DMS79 (cell line): ENCODE measurements at regions not wholly inside any gene's neighbourhood (a gene's known extent, or its start where the extent isn't known, plus 50 kb on each side); places are given as distances from the start of the nearest gene placed in this dataset.

Experiments
- DNase-seq: peaks from one replicate; lab custom pipeline; 2025; lab: John Stamatoyannopoulos, UW

DNA sequence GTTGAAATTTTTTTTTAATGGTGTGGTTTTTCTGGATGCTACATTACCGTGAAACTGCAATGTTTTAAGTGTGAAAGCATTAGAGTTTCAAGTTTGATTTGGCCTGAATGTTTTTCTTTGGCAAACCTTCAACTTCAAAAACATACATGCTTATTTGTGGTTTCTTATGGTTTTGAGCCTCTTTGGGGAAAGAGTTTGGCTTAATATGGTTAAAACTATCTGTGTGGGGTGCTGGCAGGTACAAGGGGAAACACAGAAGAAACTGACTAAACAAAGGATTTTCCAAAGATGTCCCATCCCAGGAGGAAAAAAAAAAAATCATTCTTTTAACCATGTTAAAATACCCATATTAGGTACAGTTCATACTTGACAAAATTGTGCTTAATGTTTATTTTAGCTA, 121.1 kb downstream of the HGF start:
- DNase-seq: no peak

DNA sequence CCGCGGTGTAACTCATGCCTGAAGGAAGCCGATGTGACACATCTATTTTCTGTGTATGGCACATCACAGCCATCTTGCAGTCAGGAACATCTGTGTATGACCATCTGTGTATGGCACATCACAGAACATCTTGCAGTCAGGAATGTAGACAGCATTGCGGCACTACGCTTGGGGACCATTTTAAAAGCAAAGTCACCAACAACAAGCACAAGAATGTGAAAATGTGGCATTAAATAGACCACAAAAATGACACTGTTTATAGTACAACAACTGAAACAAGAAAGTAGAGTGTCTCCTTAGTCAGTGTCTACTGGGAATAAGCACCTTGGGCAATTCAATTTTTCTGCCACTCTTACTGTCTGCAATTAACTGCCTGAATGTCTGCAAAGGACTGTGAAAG, 124.4 kb downstream of the HGF start:
- DNase-seq: no peak

DNA sequence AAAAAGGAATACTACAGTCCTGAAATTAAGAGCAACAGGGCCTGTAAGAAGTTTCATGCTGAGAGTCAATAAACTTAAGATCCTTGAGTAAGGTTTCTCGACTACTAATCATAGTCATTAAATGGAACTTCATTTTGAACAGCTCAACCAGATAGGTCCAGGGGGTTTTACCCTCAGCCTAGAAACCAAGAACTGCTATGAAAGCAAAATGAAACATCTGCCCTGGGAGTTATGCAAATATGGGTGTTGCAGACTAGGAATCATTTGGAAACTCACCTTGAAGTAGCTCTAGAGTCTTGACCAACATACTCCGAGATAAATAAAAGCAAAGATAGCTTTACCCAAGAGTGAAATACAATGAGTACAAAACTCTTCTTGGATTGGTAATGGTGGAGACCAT, 128.0 kb downstream of the HGF start:
- DNase-seq: no peak

DNA sequence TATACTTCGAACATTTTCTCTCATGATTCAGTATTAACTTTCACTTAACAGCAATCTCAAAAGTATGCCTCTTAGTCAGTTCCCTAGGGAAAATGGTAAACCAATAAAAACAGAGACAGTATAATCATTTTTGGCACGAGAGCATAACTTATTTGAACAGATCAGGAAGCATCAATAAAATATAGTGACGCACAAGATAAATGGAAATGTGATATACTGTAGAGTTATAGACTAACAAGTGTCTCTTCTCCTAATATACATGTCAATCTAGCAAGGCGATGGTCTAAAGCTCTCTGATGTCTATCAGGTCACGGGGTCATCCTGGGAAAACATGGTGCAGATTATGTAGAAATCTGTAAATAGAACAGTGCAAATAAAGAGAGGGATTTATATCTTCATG, 131.6 kb downstream of the HGF start:
- DNase-seq: no peak

DNA sequence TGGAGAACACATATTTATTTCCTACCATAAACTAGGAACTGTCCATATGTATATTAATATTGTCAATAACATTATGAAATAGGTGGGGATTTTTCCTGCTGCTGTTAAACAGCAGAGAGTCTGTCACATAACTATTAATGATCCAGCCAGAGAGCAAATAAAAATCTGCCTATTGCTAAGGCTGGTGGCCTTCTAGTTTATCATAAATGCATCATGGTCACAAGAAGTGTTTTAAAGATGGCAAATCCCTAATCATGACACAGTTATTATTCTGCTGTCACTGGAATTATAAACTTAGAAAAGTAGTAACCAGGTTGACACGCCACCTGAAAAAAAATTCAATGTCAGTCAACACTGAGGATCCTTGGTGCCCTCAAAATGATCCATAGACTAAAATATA, 132.3 kb downstream of the HGF start:
- no peak for DNase-seq

DNA sequence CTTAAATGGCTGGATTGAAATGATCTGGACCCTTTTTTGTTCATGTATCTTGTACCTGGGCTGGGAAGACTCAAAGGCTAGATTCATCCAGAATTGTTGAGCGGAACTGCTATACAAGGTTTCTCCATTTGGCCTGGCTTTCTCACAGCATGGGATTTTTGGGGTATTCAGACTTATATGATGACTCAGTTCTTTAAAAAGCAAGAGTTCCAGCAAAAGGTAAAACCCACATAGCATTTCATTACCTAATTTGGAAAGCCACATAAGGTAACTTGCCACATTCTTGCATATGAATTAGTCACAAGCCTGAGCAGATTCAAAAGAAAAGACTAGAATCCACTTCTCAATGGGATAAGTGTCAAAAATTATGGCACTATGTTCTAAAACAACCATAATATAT, 137.4 kb downstream of the HGF start:
- DNase-seq: no peak

DNA sequence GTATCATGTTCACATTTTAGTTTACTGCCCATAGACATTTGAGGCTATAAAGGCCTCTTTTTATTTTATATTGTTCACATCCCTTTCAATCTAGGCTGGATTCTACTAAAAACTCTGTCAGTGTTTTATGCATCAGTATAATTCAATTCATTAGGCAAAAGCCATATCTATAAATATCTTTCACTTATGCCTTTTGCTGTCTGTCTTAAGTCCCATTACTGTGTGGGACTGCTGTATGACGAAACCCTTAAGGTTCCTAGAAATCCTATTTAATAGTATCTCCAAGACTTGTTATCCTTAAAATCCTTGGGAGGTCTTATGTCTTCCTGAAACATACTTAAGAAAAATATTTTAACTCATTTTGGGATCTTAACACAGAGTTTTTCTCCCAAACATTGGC, 139.2 kb downstream of the HGF start:
- no peak for DNase-seq

DNA sequence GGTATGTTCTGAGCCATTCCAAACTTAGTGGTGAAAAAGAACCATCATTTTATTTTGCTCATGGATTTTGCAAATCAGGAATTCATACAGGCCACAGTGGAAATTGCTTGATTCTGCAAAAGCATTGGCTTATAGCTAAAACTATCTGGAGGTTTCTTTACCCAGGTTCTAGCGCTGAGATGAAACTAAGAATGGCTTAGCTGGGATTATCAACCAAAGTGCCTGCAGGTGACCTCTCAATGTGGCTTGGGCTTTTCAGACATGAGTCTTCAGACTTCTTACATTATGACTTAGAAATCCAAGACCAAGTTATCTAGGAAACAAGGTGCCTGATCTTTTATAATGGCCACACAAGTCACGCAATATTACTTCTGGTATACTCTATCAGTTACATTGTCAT, 140.1 kb downstream of the HGF start:
- no peak for DNase-seq

DNA sequence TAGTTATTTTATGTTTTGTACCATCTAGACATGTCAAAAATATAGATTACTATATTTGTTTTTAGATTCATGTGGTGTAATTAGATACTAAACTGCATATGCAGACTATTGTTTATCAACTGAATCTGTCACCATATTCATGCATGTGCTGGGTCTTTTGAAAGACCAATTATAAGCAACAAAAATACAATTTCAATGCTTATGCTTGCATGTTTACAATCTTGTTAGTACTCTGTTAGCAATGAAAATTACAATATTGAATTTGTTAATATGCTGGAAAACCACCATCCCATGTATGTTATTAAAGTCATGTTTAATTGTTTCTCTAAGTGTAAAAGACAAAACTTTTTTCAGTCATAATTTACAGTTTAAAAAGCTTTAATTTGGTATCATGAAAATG, 140.9 kb downstream of the HGF start:
- no peak for DNase-seq

DNA sequence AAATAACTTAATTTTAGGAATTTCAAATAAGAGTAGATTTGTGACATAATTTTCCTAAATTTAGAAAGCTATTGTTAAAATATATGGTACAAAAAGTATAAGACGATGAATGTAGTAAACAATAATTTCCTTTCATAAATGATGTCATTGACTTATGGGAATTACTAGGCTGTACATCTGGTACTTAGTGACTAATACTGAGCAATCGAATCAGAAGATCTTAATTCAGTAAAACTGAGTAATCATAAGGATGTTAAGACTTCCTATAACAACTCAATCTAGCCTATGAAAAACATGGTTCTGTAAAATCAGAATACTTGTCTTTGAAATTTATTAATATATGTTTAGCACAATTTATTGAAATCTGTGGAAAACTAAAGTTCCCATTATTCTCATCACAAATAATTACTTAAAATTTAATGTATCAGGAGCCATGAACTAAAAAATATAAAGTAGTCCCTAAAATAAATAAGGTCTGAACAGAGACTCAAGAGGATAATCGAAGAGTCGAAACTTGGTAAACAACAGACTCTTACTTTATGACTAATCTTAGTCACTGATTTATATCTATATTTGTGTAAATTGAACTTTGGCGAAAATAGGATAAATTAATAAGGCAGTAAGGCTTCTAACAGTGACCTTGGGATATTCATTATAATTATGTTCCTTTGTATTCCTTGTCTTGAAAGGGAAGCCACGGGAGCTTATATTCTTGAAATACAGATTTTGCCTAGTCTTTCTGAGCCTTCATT, 142.1 kb downstream of the HGF start:
- no peak for DNase-seq

DNA sequence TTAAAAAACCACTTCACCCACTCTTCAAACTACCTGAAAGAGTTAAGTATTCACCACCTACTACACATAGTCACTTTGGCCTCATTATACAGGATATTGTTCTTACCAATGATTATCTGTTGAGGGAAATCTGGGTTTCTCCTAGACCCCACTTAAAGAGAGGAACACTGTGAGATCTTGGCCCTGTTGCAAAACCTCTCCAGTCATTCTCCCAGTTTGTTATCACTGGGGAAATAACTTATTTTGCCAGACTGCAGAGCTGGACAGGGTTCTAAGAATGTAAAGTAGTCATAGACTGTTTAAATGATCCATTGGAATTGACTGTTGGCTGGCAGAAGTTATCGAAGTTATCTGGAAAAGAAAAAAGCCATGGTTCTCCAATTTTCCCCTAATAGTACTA, 143.8 kb downstream of the HGF start:
- DNase-seq: no peak

DNA sequence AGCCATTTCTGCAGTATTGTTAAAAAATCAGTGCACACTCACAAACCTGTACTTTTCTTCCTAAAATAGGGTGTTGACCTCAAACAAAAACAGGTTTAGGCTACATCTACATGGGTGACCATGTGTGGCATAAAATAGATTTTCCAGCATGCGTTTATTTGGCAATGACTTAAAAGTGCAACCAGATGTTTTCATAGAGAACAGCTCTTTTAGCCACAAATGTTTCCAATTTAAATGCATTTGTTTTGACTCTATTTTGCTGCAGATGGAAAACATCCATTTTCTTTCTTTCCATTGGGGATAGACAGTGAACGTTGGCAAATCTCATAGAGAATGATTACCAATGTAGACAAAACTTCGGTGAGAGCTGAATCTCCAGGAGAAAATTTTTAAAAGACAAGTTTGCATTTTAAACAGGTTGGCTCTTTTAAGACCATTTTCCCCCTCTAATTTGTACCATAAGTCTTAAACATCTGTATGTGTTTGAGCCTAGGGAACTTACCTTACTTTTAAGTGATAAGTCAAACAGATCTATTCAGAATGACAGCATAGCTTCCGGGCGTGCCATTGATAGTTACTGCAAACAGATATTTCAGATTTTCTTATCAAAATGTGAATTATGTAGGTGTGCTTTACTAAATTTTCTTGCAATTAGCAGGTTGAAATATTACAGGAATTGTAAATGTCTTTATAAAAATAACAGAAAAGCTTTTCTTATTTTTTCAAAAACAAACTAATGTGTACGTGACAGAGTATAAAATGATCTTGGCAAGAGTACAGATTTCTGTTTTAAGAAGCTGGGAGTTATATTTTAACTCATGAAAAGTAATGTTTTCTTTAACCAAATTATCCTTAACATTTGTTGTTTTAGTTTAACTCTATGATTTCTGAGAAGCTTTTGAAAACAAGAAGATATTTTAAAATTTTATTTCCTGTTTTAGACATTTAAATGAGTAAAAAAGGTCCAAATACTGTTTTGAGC, 144.9 kb downstream of the HGF start:
- no peak for DNase-seq

DNA sequence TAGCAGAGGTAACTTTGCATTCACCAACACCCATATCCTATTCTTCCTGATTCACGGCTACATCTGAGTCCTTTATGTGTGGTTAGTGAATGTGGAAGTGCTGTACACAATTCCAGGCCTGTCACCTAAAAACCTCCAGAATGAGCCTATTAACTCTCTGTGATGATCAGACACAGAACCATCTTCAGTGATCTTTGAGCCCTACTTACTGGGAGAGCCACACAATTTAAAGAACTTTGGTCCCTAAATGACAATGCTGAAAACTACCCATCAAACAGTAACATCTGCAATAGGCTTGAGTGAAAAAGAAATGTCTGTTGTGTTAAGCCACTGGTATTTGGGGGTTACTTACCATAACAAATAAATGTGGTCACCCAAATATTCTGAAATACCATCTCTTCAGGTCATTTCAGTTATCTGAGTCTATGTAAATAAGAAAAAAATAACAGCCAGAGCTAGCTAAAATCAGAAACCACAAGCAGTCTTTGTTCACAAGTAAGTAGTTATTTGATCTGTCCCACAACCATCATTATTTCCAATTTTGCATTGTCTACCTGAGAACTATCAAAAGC, 145.7 kb downstream of the HGF start:
- no peak for DNase-seq

DNA sequence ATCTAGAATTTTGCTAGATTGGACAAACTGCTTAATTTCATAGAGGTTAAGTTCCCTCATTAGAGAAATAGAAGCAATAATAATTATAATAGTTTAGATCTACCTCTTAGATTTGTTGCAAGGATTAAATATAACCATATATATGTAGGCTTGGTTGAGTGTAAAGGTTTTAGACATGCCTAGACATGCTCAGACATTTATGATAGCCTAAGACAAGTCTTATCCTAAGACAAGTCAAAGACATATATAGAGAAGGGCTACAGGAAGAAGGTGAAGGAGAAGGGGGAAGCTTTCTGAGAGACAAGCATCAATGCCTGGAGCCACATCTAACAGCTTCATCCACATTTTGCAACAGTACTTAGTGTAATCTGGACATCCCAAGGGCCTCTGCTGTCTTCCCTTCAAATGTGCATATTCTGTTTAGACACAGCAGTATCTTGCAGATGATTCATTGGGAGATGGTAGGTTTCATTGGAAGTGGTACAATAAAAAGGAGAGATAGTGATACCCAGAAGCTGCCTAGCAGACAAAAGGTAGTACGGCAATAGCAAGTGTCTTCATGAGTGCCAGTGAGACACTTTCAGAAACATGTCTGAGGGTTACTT, 146.5 kb downstream of the HGF start:
- no peak for DNase-seq

DNA sequence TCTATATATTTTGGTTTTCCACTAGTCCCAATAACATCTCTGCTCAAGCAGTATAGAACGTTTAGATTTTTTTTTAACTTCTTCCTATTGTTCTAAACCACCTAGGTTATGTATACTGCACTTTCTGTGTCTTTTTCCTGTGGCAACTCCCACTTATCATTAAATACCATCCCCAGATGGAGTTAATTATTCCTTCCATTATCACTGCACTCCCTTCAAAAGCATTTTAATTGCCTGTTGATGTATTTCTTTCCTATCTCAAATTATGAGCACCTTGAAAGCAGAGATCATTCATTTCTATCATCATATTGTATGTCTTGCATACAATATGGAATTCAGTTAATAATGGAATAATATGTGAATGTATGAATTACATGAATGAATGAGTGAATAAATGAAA, 148.0 kb downstream of the HGF start:
- DNase-seq: no peak

DNA sequence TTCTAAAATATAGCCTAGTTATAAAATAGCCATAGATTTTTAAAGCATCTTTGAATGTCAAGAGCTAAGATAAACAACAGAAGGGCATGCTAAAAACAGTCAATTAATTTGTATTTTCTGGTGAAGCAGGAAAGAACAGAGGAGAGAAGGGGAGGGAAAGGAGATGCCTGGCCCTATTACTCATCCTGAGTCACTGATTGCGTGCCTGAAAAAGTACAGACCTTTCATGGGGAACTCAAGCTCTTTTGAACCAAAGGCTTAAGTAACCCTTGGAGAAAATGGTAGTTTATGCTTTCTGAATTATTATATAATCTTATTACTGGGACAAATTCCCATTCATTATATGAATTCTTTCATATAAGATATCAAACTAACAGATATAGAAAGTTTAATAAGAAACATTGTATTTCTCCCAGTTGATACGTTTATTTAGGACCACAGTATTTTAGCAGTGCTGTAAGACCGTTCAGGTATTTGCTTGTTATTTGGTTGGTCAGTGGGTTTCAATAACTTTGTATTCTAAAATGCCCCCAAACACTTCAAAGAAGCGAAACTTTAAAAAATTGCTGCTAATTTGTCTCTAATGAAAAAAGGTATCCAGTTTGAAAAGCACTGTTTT, 151.3 kb downstream of the HGF start:
- no peak for DNase-seq

DNA sequence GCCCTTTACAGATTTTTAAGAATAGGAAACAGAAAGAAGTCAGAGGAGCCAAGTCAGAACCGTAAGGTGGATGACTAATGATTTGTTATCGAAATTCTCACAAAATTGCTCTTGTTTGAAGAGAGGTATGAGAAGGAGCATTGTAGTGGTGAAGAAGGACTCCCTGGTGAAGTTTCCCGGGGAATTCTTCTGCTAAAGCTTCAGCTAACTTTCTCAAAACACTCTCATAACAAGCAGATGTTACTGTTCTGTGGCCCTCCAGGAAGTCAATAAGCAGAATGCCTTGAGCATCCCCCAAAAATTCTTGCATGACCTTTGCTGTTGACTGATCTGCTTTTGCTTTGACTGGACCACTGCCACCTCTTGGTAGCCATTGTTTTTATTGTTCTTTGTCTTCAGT, 152.9 kb downstream of the HGF start:
- DNase-seq: no peak

DNA sequence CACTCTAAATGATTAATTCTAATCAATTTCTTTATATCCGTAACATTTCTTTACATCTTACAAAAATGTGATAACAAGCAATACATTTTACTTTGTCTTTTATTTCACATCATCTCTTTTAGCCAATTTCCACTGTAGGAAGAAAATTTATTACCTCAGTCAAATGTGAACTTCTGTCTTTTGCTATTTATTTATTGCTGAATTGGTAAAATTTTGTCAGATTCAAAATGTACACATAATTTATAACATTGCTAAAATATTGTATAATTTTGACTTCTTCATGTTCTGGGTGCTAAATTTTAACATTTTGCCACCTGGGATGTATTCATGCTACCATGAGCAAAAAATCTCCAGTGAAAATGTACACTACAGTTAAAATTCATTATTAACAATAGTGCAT, 158.0 kb downstream of the HGF start:
- no peak for DNase-seq

DNA sequence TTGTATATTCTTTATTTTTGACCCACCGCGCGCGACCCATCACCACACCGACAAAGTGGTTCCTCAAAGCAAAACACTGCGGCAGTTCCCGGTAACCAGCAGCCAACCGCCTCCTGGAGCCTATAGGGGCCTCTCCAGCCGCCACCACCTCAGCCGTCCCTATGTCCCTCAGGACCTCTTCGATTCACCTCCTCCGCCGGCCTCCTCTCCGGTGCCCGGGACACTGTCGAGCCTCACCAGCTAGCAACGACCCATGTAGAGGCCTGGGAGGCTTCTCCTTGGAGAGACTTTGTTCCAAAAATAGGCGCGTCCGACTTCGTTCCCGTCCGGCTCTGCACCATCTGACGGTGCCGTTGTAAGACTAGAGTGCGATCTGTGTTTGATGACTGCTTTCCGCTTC, 158.8 kb downstream of the HGF start:
- no peak for DNase-seq

DNA sequence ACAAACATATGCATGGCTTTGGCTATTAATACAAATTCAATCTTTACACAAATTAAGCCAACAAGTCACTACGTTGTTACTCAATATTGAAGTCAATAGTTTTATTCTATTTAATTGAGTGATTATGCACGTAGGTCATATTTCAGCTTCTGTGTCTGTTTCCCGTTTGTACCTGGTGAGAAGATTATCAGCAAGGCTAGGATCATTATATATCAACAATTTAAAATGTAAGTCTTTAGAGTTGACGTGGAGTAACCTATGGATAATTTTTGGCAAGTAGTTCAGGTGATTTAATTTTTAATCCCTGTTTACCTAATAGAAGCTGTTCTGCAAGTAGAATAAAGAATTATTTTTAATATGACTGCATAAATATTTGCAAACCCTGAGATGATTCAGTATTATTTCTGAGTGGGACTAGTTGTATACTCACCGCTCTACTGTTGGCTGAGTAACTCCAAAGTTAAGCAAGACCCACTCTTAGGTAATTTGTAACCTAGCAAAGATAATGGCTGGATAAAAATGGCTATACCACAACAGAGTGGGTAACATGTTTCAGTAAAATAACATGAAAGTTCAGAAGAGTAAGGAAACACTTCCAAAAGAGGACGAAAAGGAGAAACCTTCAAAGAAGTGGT, 161.0 kb downstream of the HGF start:
- no peak for DNase-seq

DNA sequence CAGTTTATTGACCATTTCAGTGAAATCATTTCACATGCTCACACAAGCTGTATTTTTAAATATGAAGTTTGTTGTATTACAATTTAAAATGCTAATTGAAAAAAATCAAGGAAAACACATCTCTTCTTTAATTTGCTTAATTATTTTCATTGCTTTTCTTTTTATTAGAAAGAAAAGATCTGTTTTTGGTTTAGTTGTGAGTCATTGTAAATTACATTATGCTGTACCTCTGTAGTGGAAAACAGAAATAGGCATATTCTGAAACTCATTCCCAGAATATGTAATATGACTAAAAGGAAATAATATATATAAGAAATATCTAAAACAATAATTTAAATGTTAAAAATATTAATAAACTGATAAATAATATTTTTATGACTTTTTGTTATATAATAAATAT, 161.9 kb downstream of the HGF start:
- no peak for DNase-seq
